ENCODE measurements at regions not wholly inside any gene's neighbourhood (a gene's known extent, or its start where the extent isn't known, plus 50 kb on each side); places are given as distances from the start of the nearest gene placed in this dataset.

GRCh38 chr11:116418388-116419041 is 354.3 kb downstream of the BUD13 start:
- no peak for TF ChIP-seq CTCF (IDR thresholded peaks at IDR 0.05 in 4 of 5, conservative IDR thresholded peaks at IDR 0.05 in 1 of 5)
- no peak for TF ChIP-seq POLR2A (IDR thresholded peaks at IDR 0.05)

All from gastrocnemius medialis (tissue), 4 donors.